H9 (cell line): ENCODE measurements at regions not wholly inside any gene's neighbourhood (a gene's known extent, or its start where the extent isn't known, plus 50 kb on each side); places are given as distances from the start of the nearest gene placed in this dataset.

ENCODE experiments used
- DNase-seq: peaks from one replicate; pipeline ENCODE4 v3.0.0-alpha.2; 2017
- H2AFZ ChIP-seq: one replicate; pipeline ENCODE4 v1.6.1; 2013; ENCODE audit warnings: mild to moderate bottlenecking, low read length, control low read depth, moderate library complexity
- H2AK5ac ChIP-seq: 2 replicates; pipeline ENCODE4 v1.6.1; 2013; ENCODE audit warnings: low read length, control low read depth, mixed read lengths; ENCODE audit not compliant: insufficient read length
- H2BK120ac ChIP-seq: one replicate; pipeline ENCODE4 v1.6.1; 2013; ENCODE audit warnings: low read depth, mild to moderate bottlenecking, low read length, control low read depth, inconsistent platforms; ENCODE audit not compliant: poor library complexity, severe bottlenecking
- H2BK12ac ChIP-seq: 2 replicates; pipeline ENCODE4 v1.6.1; 2013; ENCODE audit warnings: low read length, control low read depth, mixed read lengths, low read depth; ENCODE audit not compliant: insufficient read length
- H2BK15ac ChIP-seq: 2 replicates; pipeline ENCODE4 v1.6.1; 2013; ENCODE audit warnings: low read depth, low read length, control low read depth
- H2BK20ac ChIP-seq: one replicate; pipeline ENCODE4 v1.6.1; 2013; ENCODE audit warnings: low read depth, mild to moderate bottlenecking, low read length, control low read depth, inconsistent platforms; ENCODE audit not compliant: poor library complexity, severe bottlenecking
- H2BK5ac ChIP-seq: 2 replicates; pipeline ENCODE4 v1.6.1; 2013; ENCODE audit warnings: low read length, control low read depth, mixed read lengths; ENCODE audit not compliant: insufficient read length
- H3K14ac ChIP-seq: 2 replicates; pipeline ENCODE4 v1.6.1; 2013; ENCODE audit warnings: low read length, control low read depth; ENCODE audit not compliant: insufficient read depth
- H3K18ac ChIP-seq: 2 replicates; pipeline ENCODE4 v1.6.1; 2013; ENCODE audit warnings: low read depth, mild to moderate bottlenecking, mixed read lengths, low read length, control low read depth; ENCODE audit not compliant: insufficient read length
- H3K23ac ChIP-seq: 2 replicates; pipeline ENCODE4 v1.6.1; 2013; ENCODE audit warnings: low read length, control low read depth, mixed read lengths, low read depth; ENCODE audit not compliant: insufficient read length
- H3K23me2 ChIP-seq: 2 replicates; pipeline ENCODE4 v1.6.1; 2013; ENCODE audit warnings: low read depth, mild to moderate bottlenecking, mixed read lengths, low read length, control low read depth; ENCODE audit not compliant: insufficient read length, poor library complexity, severe bottlenecking
- H3K27ac ChIP-seq: 2 replicates; pipeline ENCODE4 v1.5.1; 2013; ENCODE audit warnings: low read length, control low read depth, mixed read lengths, low read depth; ENCODE audit not compliant: insufficient read length
- H3K27me3 ChIP-seq: 2 replicates; pipeline ENCODE4 v1.6.1; 2013; ENCODE audit warnings: low read length, control low read depth, inconsistent platforms; ENCODE audit not compliant: insufficient read depth
- H3K4ac ChIP-seq: 2 replicates; pipeline ENCODE4 v1.6.1; 2013; ENCODE audit warnings: low read depth, mild to moderate bottlenecking, control low read depth, inconsistent platforms, low read length, moderate library complexity
- H3K4me1 ChIP-seq: 2 replicates; pipeline ENCODE4 v1.6.1; 2013; ENCODE audit warnings: low read length, control low read depth, inconsistent platforms; ENCODE audit not compliant: insufficient read depth
- H3K4me2 ChIP-seq: 2 replicates; pipeline ENCODE4 v1.6.1; 2013; ENCODE audit warnings: low read length, control low read depth, mixed read lengths; ENCODE audit not compliant: insufficient read length, insufficient read depth
- H3K56ac ChIP-seq: 2 replicates; pipeline ENCODE4 v1.6.1; 2013; ENCODE audit warnings: low read depth, mild to moderate bottlenecking, mixed read lengths, low read length, control low read depth; ENCODE audit not compliant: insufficient read length
- H3K79me1 ChIP-seq: 2 replicates; pipeline ENCODE4 v1.6.1; 2013; ENCODE audit warnings: low read depth, mild to moderate bottlenecking, moderate library complexity, low read length, control low read depth, inconsistent platforms; ENCODE audit not compliant: insufficient read depth, poor library complexity, severe bottlenecking
- H3K79me2 ChIP-seq: 2 replicates; pipeline ENCODE4 v1.6.1; 2013; ENCODE audit warnings: low read length, control low read depth, inconsistent platforms; ENCODE audit not compliant: insufficient read depth
- H3K9ac ChIP-seq: 2 replicates; pipeline ENCODE4 v1.6.1; 2013; ENCODE audit warnings: low read length, control low read depth, mixed read lengths; ENCODE audit not compliant: insufficient read length; ENCODE audit errors: extremely low read depth
- H3K9me3 ChIP-seq: one replicate; pipeline ENCODE4 v1.6.1; 2013; ENCODE audit warnings: low read depth, low read length, inconsistent platforms; ENCODE audit not compliant: control insufficient read depth
- H3T11ph ChIP-seq: one replicate; pipeline ENCODE4 v1.6.1; 2013; ENCODE audit warnings: mild to moderate bottlenecking, low read length, control low read depth, inconsistent platforms
- H4K20me1 ChIP-seq: one replicate; pipeline ENCODE4 v1.6.1; 2013; ENCODE audit not compliant: control insufficient read depth, insufficient read length, insufficient read depth
- H4K5ac ChIP-seq: 2 replicates; pipeline ENCODE4 v1.6.1; 2013; ENCODE audit warnings: low read depth, mild to moderate bottlenecking, mixed read lengths, low read length, control low read depth; ENCODE audit not compliant: insufficient read length
- H4K8ac ChIP-seq: replicated peaks from 2 replicates; pipeline ENCODE4 v1.6.1; 2013; ENCODE audit warnings: low read length, control low read depth, mixed read lengths, low read depth; ENCODE audit not compliant: insufficient read length
- H4K91ac ChIP-seq: 2 replicates; pipeline ENCODE4 v1.6.1; 2013; ENCODE audit warnings: low read depth, mild to moderate bottlenecking, moderate library complexity, mixed read lengths, low read length, control low read depth; ENCODE audit not compliant: insufficient read length
- H3K27ac Mint-ChIP-seq, 3 experiments: 2 replicates in 2 of 3; 3 replicates in 1 of 3; pipeline ENCODE4 v1.8.0; 2020 to 2021; ENCODE audit warnings: mixed read lengths in 3 of 3, mild to moderate bottlenecking in 1 of 3, moderate library complexity in 1 of 3
- H3K27me3 Mint-ChIP-seq: 2 replicates; pipeline ENCODE4 v1.8.0; 2021; ENCODE audit warnings: low read depth, mild to moderate bottlenecking, moderate library complexity, mixed read lengths
- H3K36me3 Mint-ChIP-seq, 3 experiments: 2 replicates in 2 of 3; 3 replicates in 1 of 3; pipeline ENCODE4 v1.8.0; 2020 to 2021; ENCODE audit warnings: low read depth in 3 of 3, mixed read lengths in 3 of 3; ENCODE audit not compliant: insufficient read depth in 1 of 3
- H3K4me1 Mint-ChIP-seq, 2 experiments: 2 replicates each; pipeline ENCODE4 v1.8.0; 2020; ENCODE audit warnings: mixed read lengths in 2 of 2
- H3K4me3 Mint-ChIP-seq, 2 experiments: 2 replicates in 1 of 2; 3 replicates in 1 of 2; pipeline ENCODE4 v1.8.0; 2020 to 2021; ENCODE audit warnings: mild to moderate bottlenecking in 2 of 2, mixed read lengths in 2 of 2, moderate library complexity in 1 of 2
- H3K9me3 Mint-ChIP-seq, 2 experiments: 2 replicates in 1 of 2; 3 replicates in 1 of 2; pipeline ENCODE4 v1.8.0; 2020; ENCODE audit warnings: mild to moderate bottlenecking in 2 of 2, mixed read lengths in 2 of 2, moderate library complexity in 1 of 2
- CTCF ChIP-seq: fragments of 200-600 bp; sonication (generic); conservative IDR thresholded peaks from 3 replicates; pipeline ENCODE4 v1.8.0; 2021; ENCODE audit warnings: antibody characterized with exemption, mild to moderate bottlenecking
- WGBS: extraction: QIAGEN DNeasy Blood & Tissue Kit; methylation state at CpG from one replicate; pipeline ENCODE4 v1.1.7; 2013; ENCODE audit warnings: missing lambda C conversion rate, low lambda C conversion rate, mixed read lengths; ENCODE audit not compliant: insufficient read length; ENCODE audit errors: extremely low coverage; 5-methylcytosine and 5-hydroxymethylcytosine counted together

GRCh38 chr2:125107446-125107845 lies 1082.4 kb downstream of the CNTNAP5 start:
- Histone ChIP-seq H4K8ac (no peak overlapping the region), H3K9ac (no peak overlapping the region), H2AK5ac (no peak overlapping the region), H3K18ac (no peak overlapping the region), H3K27me3 (no peaks in the 10 kb centered on the region), H3K4me1 (no peaks in the 10 kb centered on the region), H2AFZ (no peak overlapping the region), H3K56ac (no peak overlapping the region), H3K79me1 (no peaks in the 10 kb centered on the region), H3K79me2 (no peaks in the 10 kb centered on the region), H4K5ac (no peak overlapping the region), H2BK120ac (no peak overlapping the region), H3K4me2 (no peak overlapping the region), H4K20me1 (no peaks in the 10 kb centered on the region), H2BK5ac (no peak overlapping the region), H3K4ac (no peak overlapping the region), H3K14ac (no peak overlapping the region), H3T11ph (no peak overlapping the region), H2BK20ac (no peak overlapping the region), H3K27ac (no peak overlapping the region), H4K91ac (no peak overlapping the region), H2BK15ac (no peak overlapping the region), H2BK12ac (no peak overlapping the region), H3K23me2 (no peaks in the 10 kb centered on the region), H3K23ac (no peak overlapping the region), H3K9me3 (no peaks in the 10 kb centered on the region)
- Mint-ChIP-seq H3K36me3 (no peaks in the 10 kb centered on the region), H3K27me3 (no peaks in the 10 kb centered on the region), H3K4me1 (no peaks in the 10 kb centered on the region), H3K27ac (no peak overlapping the region), H3K4me3 (no peak overlapping the region), H3K9me3 (no peaks in the 10 kb centered on the region; a peak in 1 of 5 replicates)
- no peak for DNase-seq
- TF ChIP-seq CTCF = no peak
- WGBS = no CpG with 5 or more reads among the region's 1 CpG
